GM10266 (cell line): ENCODE measurements at regions not wholly inside any gene's neighbourhood (a gene's known extent, or its start where the extent isn't known, plus 50 kb on each side); places are given as distances from the start of the nearest gene placed in this dataset.
"Not testable (repeated sequence)": the region's sequence is repeated elsewhere in the genome, so short reads cannot be mapped to it uniquely, and the experiment has no call there.

Experiments
- DNase-seq: peaks from one replicate; pipeline ENCODE4 v3.0.0; 2012; ENCODE audit errors: extremely low spot score
- CTCF ChIP-seq: IDR thresholded peaks from 2 replicates; pipeline ENCODE4 v1.5.1; 2012; ENCODE audit warnings: mild to moderate bottlenecking, low read depth; ENCODE audit not compliant: control insufficient read depth, insufficient read depth; ENCODE audit errors: missing control alignments

- TF ChIP-seq CTCF = no peak
- no peak for DNase-seq
Observed at GRCh38 chr7:76129836-76130235, 71.9 kb upstream of the SRRM3 start.

GRCh38 chr7:76130661-76131060, 71.0 kb upstream of the SRRM3 start:
- DNase-seq = peak; percentile 11

GRCh38 chr7:76131887-76132286, 69.8 kb upstream of the SRRM3 start:
- not testable (repeated sequence) for DNase-seq

GRCh38 chr7:76133164-76133775, 68.4 kb upstream of the SRRM3 start:
- TF ChIP-seq CTCF = no peak

GRCh38 chr7:76133839-76134238, 67.9 kb upstream of the SRRM3 start:
- no peak for DNase-seq
- no peak for TF ChIP-seq CTCF

More at GRCh38 chr7:76133164-76133775, 68.4 kb upstream of the SRRM3 start:
- no peak for DNase-seq

DNA sequence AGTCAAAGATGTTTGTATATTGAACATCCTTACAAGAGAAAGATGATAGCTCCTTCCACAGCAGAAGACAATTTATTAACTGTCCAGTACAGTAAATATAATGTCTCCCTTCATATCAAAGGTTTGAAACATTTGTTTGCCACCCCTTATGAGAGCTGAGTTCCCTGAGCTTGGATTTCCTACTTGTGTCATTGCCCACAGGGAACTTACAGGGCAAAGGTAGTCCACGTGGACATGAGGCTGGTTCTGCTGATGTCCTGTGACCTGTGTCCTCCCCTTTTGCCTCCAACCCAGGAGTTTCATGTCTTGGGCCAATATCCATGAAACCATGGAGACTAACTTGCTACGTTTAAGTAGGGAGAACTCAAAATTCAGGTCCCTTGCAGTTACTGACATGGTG, 66.4 kb upstream of the SRRM3 start:
- DNase-seq = not testable (repeated sequence)

- DNase-seq = not testable (repeated sequence)
Observed at GRCh38 chr7:76138577-76139313, 63.0 kb upstream of the SRRM3 start.

GRCh38 chr7:76139670-76140069, 62.0 kb upstream of the SRRM3 start:
- DNase-seq = no peak
- TF ChIP-seq CTCF = no peak

- DNase-seq = not testable (repeated sequence)
Observed at GRCh38 chr7:76140259-76140658, 61.4 kb upstream of the SRRM3 start.

GRCh38 chr7:76142861-76143260, 58.8 kb upstream of the SRRM3 start:
- no peak for TF ChIP-seq CTCF
- no peak for DNase-seq

GRCh38 chr7:76144664-76145270, 56.9 kb upstream of the SRRM3 start:
- DNase-seq = not testable (repeated sequence)
